A549 (cell line): ENCODE measurements at regions not wholly inside any gene's neighbourhood (a gene's known extent, or its start where the extent isn't known, plus 50 kb on each side); places are given as distances from the start of the nearest gene placed in this dataset.

Experiments used
- SMC3 ChIP-seq: fragments of >200 bp; sonication (Bioruptor Twin); formaldehyde crosslinking; IDR thresholded peaks from 3 replicates; pipeline ENCODE4 v1.6.1; 2018; ENCODE audit warnings: inconsistent platforms
- TF ChIP-seq, protein P1 (sequence below): fragments of >200 bp; sonication (Bioruptor Twin); formaldehyde crosslinking; IDR thresholded peaks from 3 replicates; pipeline ENCODE4 v1.5.1; 2016

DNA sequence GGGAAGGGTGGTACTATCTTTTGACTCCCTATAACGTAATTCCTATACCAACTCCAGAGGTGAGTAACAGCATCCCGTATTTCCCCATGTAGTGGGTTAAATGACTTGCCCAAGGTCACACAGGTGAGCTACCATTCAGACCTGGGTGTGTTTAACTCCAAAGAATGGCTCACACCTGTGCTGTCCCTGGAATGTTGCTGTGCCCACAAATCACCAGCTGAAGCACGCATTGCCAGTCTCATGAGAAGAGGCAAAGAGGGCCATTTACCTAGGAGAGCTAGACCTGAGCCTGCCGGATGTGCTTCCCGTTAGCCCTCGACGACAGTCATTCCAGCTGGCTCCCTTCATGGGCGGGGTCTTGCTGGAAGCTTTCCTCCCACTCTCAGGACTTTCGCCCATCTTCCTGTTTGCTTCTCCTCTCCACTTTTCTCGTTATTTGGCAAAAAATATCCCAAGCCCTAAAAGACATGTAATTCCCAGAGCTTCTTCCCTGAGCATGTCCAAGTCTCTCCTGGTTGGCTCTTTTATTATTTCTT, 106.6 kb upstream of the VASH1 start:
- TF ChIP-seq, protein P1, sequence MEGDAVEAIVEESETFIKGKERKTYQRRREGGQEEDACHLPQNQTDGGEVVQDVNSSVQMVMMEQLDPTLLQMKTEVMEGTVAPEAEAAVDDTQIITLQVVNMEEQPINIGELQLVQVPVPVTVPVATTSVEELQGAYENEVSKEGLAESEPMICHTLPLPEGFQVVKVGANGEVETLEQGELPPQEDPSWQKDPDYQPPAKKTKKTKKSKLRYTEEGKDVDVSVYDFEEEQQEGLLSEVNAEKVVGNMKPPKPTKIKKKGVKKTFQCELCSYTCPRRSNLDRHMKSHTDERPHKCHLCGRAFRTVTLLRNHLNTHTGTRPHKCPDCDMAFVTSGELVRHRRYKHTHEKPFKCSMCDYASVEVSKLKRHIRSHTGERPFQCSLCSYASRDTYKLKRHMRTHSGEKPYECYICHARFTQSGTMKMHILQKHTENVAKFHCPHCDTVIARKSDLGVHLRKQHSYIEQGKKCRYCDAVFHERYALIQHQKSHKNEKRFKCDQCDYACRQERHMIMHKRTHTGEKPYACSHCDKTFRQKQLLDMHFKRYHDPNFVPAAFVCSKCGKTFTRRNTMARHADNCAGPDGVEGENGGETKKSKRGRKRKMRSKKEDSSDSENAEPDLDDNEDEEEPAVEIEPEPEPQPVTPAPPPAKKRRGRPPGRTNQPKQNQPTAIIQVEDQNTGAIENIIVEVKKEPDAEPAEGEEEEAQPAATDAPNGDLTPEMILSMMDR: no peak
- no peak for TF ChIP-seq SMC3
